Natural killer cell (primary cell): ENCODE measurements at regions not wholly inside any gene's neighbourhood (a gene's known extent, or its start where the extent isn't known, plus 50 kb on each side); places are given as distances from the start of the nearest gene placed in this dataset.

Experiments used
- ATAC-seq, 3 donors: fragments of 150-1000 bp in 2 of 3; fragments of 200-7000 bp in 1 of 3; cut with Tn5 transposase; 1 replicate in 1 of 3; 2 replicates in 2 of 3; pipeline ENCODE4 v1.10.0; 2021; ENCODE audit warnings: mild to moderate bottlenecking in 2 of 3, moderate library complexity in 2 of 3
- DNase-seq, 2 donors: peaks; one replicate each; pipeline versions ENCODE4 v3.0.0 to v3.0.0-alpha.2; 2013 to 2021; ENCODE audit warnings: mixed read lengths in 1 of 2
- H3K27ac ChIP-seq: one replicate; pipeline ENCODE4 v1.5.1; 2013; ENCODE audit warnings: mild to moderate bottlenecking, low read length
- H3K27me3 ChIP-seq: one replicate; pipeline ENCODE4 v1.6.1; 2013; ENCODE audit warnings: low read length; ENCODE audit not compliant: control insufficient read depth, insufficient read depth
- H3K36me3 ChIP-seq: one replicate; pipeline ENCODE4 v1.6.1; 2013; ENCODE audit warnings: low read length; ENCODE audit not compliant: control insufficient read depth, insufficient read depth
- H3K4me1 ChIP-seq: one replicate; pipeline ENCODE4 v1.6.1; 2013; ENCODE audit warnings: low read length; ENCODE audit not compliant: control insufficient read depth, insufficient read depth
- H3K4me3 ChIP-seq: one replicate; pipeline ENCODE4 v1.5.1; 2013; ENCODE audit warnings: low read length
- H3K9me3 ChIP-seq: one replicate; pipeline ENCODE4 v1.6.1; 2013; ENCODE audit warnings: low read length; ENCODE audit not compliant: control insufficient read depth, insufficient read depth
- H3K27ac Mint-ChIP-seq, 2 donors: one replicate each; pipeline ENCODE4 v1.8.0; 2022; ENCODE audit warnings: mild to moderate bottlenecking in 2 of 2, mixed read lengths in 2 of 2, moderate library complexity in 1 of 2
- H3K27me3 Mint-ChIP-seq, 2 donors: one replicate each; pipeline ENCODE4 v1.8.0; 2022; ENCODE audit warnings: low read depth in 2 of 2, mixed read lengths in 2 of 2
- H3K36me3 Mint-ChIP-seq: one replicate; pipeline ENCODE4 v1.8.0; 2022; ENCODE audit warnings: mixed read lengths
- H3K4me1 Mint-ChIP-seq, 2 donors: one replicate each; pipeline ENCODE4 v1.8.0; 2022; ENCODE audit warnings: mixed read lengths in 2 of 2
- H3K4me3 Mint-ChIP-seq: one replicate; pipeline ENCODE4 v1.8.0; 2022; ENCODE audit warnings: mild to moderate bottlenecking, moderate library complexity, mixed read lengths
- H3K9me3 Mint-ChIP-seq, 2 donors: one replicate each; pipeline ENCODE4 v1.8.0; 2022; ENCODE audit warnings: mixed read lengths in 2 of 2
- whole genome bisulfite sequencing: methylation state at CpG from one replicate; pipeline ENCODE4 v1.1.7; 2013; ENCODE audit warnings: missing lambda C conversion rate; ENCODE audit not compliant: insufficient coverage; 5-methylcytosine and 5-hydroxymethylcytosine counted together
- intact Hi-C: fragments of 100-400 bp; cut with micrococcal nuclease; formaldehyde crosslinking; loops from one replicate; pipeline ENCODE4 v1.14.2; 2022
- TF ChIP-seq, protein P1 (sequence below): fragments of 200-600 bp; IDR thresholded peaks from one replicate; pipeline ENCODE4 v1.8.0; 2022; ENCODE audit warnings: antibody characterized with exemption

DNA sequence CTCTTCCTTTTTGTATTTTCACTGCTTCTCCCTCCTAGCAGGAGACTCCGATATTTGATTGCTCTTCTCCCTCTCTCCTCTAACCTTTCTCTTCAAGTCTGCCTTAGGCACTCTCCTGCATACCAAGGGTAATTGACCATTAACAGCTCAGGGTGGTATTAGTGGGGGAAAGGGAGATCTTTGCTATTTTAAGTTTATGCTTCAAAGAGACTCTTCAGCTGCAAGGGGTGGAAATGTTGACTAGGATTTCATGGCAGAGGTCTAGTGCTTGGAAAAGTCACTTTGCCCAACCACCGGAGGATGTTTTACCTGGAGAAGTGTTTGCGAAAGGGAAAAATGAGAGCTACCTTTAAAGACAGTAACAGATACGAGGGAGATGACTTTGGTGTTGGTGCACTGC is 453.7 kb downstream of the SLC4A3 start:
- H3K4me1 ChIP-seq = no peaks in the 10 kb centered on the region
- no peaks in the 10 kb centered on the region for H3K36me3 ChIP-seq
- H3K9me3 ChIP-seq = no peaks in the 10 kb centered on the region
- Mint-ChIP-seq H3K36me3 (no peaks in the 10 kb centered on the region), H3K27me3 (no peaks in the 10 kb centered on the region), H3K4me3 (no peak overlapping the region), H3K9me3 (peaks cover 0 to 2% of the 10 kb centered on the region in 2 donors), H3K4me1 (no peaks in the 10 kb centered on the region), H3K27ac (no peak overlapping the region)
- no peak overlapping the region for H3K27ac ChIP-seq
- WGBS = 83% methylated on average over 4 of the region's 4 CpGs
- no peak for ATAC-seq
- H3K27me3 ChIP-seq = no peaks in the 10 kb centered on the region
- no peak overlapping the region for H3K4me3 ChIP-seq
- no peak for DNase-seq
- intact Hi-C loops = no loop called here
- TF ChIP-seq, protein P1, sequence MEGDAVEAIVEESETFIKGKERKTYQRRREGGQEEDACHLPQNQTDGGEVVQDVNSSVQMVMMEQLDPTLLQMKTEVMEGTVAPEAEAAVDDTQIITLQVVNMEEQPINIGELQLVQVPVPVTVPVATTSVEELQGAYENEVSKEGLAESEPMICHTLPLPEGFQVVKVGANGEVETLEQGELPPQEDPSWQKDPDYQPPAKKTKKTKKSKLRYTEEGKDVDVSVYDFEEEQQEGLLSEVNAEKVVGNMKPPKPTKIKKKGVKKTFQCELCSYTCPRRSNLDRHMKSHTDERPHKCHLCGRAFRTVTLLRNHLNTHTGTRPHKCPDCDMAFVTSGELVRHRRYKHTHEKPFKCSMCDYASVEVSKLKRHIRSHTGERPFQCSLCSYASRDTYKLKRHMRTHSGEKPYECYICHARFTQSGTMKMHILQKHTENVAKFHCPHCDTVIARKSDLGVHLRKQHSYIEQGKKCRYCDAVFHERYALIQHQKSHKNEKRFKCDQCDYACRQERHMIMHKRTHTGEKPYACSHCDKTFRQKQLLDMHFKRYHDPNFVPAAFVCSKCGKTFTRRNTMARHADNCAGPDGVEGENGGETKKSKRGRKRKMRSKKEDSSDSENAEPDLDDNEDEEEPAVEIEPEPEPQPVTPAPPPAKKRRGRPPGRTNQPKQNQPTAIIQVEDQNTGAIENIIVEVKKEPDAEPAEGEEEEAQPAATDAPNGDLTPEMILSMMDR = no peak

DNA sequence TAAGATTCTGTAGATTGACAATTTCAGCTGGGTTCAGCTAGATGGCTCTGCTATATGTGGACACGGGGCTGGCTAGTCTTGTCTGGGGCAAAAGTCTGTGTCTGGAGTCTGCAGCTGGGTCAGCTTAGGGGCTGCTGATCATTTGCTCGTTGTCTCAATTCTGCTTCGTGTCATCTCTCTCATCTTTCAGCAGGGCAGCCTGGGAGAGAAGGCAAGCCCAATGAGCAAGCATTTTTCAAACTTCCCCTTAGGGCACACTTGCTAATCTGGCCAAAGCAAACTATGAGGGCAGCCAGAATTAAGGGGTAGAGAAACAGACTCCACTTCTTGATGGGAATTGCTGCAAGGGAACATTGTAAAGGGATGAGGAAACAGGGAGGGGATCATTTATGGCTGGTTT is 462.6 kb downstream of the SLC4A3 start:
- H3K4me1 ChIP-seq = no peaks in the 10 kb centered on the region
- Mint-ChIP-seq H3K4me1 (no peaks in the 10 kb centered on the region), H3K9me3 (peaks cover 0 to 6% of the 10 kb centered on the region in 2 donors), H3K27me3 (peaks cover 0 to 2% of the 10 kb centered on the region in 2 donors), H3K36me3 (no peaks in the 10 kb centered on the region), H3K27ac (no peak overlapping the region), H3K4me3 (no peak overlapping the region)
- H3K36me3 ChIP-seq = no peaks in the 10 kb centered on the region
- no peaks in the 10 kb centered on the region for H3K27me3 ChIP-seq
- no peak overlapping the region for H3K27ac ChIP-seq
- ATAC-seq (no peak), DNase-seq (no peak)
- intact Hi-C loops = no loop called here
- TF ChIP-seq, protein P1 = no peak
- H3K4me3 ChIP-seq = no peak overlapping the region
- no peaks in the 10 kb centered on the region for H3K9me3 ChIP-seq
- 15% methylated on average over 3 of the region's 3 CpGs for WGBS

GRCh38 chr2:220096406-220096805 is 469.0 kb downstream of the SLC4A3 start:
- ATAC-seq (no peak), DNase-seq (no peak)
- H3K27ac Mint-ChIP-seq = no peak overlapping the region
- peaks cover 0 to 9% of the 10 kb centered on the region in 2 donors for H3K9me3 Mint-ChIP-seq
- Histone ChIP-seq H3K27me3 (no peaks in the 10 kb centered on the region), H3K36me3 (no peaks in the 10 kb centered on the region), H3K4me3 (no peak overlapping the region), H3K27ac (no peak overlapping the region), H3K4me1 (no peaks in the 10 kb centered on the region), H3K9me3 (no peaks in the 10 kb centered on the region)
- no peaks in the 10 kb centered on the region for H3K4me1 Mint-ChIP-seq
- TF ChIP-seq, protein P1 = no peak
- no peak overlapping the region for H3K4me3 Mint-ChIP-seq
- peaks cover 0 to 2% of the 10 kb centered on the region in 2 donors for H3K27me3 Mint-ChIP-seq
- no peaks in the 10 kb centered on the region for H3K36me3 Mint-ChIP-seq
- intact Hi-C loops = no loop called here
- 67% methylated on average over 2 of the region's 2 CpGs for WGBS

DNA sequence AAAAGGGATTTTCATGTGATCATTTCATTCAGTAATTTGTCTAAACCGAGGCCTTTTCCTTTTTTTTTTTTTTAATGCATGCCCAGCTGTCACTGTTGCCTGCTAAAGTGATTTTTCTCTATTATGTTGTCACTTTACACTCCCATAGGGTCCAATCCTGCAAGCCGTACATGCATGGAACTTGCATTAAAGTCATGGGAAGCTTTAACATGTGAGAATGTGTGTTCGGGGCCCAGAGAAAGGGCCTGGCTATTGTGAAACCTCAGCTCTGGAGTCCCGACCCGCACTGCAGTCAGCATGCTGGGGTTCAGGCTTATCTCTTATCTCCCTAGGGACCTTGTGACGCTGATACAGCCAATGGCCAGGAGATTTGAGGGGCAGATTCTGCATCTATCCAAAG is 474.6 kb downstream of the SLC4A3 start:
- no peaks in the 10 kb centered on the region for H3K4me1 Mint-ChIP-seq
- H3K36me3 ChIP-seq = no peaks in the 10 kb centered on the region
- H3K27me3 ChIP-seq = no peaks in the 10 kb centered on the region
- WGBS = 86% methylated on average over 6 of the region's 6 CpGs
- no peak overlapping the region for H3K4me3 Mint-ChIP-seq
- no peak overlapping the region for H3K4me3 ChIP-seq
- H3K27ac Mint-ChIP-seq = no peak overlapping the region
- H3K9me3 ChIP-seq = no peaks in the 10 kb centered on the region
- H3K9me3 Mint-ChIP-seq = peaks cover 0 to 4% of the 10 kb centered on the region in 2 donors
- no peak for ATAC-seq
- H3K4me1 ChIP-seq = no peaks in the 10 kb centered on the region
- H3K27ac ChIP-seq = no peak overlapping the region
- no peaks in the 10 kb centered on the region for H3K36me3 Mint-ChIP-seq
- TF ChIP-seq, protein P1 = no peak
- intact Hi-C loops = no loop called here
- H3K27me3 Mint-ChIP-seq = no peaks in the 10 kb centered on the region
- DNase-seq = no peak
